ENCODE measurements at regions not wholly inside any gene's neighbourhood (a gene's known extent, or its start where the extent isn't known, plus 50 kb on each side); places are given as distances from the start of the nearest gene placed in this dataset.

DNA sequence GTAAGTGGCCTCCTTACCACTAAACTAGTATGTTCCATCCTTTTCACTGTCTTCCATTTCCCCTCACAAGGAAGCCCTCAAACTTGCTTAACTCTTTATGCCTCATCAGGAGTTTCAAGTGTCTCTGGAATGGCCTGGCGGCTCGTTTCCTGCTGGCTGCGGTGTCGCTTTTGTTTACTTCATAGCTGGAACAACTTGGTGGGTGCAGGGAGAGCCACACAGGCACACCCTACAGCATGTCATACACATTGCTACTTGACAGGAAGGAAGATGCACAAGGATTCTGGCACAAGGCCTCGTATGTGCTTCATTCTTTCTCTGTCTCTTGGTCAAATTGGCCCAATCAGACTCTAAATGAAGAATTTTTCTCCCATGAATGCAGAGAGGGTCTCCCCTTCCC is 488.3 kb downstream of the FOXO1 start:
- no peak overlapping the region for H3K4me3 ChIP-seq (replicated peaks in 1 of 4; ENCODE audit: control extremely low read depth in 1 of 4, insufficient read depth in 1 of 4, low read depth in 3 of 4, low read length in 4 of 4)
- H3K79me2 ChIP-seq (ENCODE audit: control insufficient read depth, insufficient read depth, low read length) = no peaks in the 10 kb centered on the region
- no peaks in the 10 kb centered on the region for H3K36me3 ChIP-seq (ENCODE audit: control insufficient read depth, insufficient read depth, low read length)
- peaks cover 2% of the 10 kb centered on the region for H3K27me3 ChIP-seq (ENCODE audit: control insufficient read depth, insufficient read depth, low read length)
- H2AFZ ChIP-seq (ENCODE audit: low read length) = no peak overlapping the region
- TF ChIP-seq CTCF (conservative IDR thresholded peaks at IDR 0.05 in 1 of 2, IDR thresholded peaks at IDR 0.05 in 1 of 2; ENCODE audit: low read depth in 1 of 2, low read length in 2 of 2) = no peak
- no peak for TF ChIP-seq EZH2 (IDR thresholded peaks at IDR 0.05; ENCODE audit: low read length, missing control alignments)
- no peak overlapping the region for H3K27ac ChIP-seq (ENCODE audit: insufficient read depth, low read length)
- H3K9ac ChIP-seq (ENCODE audit: insufficient read depth, low read length) = no peak overlapping the region
- H3K9me3 ChIP-seq (ENCODE audit: control insufficient read depth, insufficient read depth, low read depth, low read length) = no peaks in the 10 kb centered on the region
- no peaks in the 10 kb centered on the region for H4K20me1 ChIP-seq (ENCODE audit: control insufficient read depth, extremely low read depth, insufficient read depth, low read length)
- no peak overlapping the region for H3K4me2 ChIP-seq (ENCODE audit: extremely low read depth, insufficient read depth, low read length)
- no peaks in the 10 kb centered on the region for H3K4me1 ChIP-seq (ENCODE audit: control insufficient read depth, extremely low read depth, insufficient read depth, low read length)
- DNase-seq (ENCODE audit: low read depth in 2 of 2) = no peak

DNA sequence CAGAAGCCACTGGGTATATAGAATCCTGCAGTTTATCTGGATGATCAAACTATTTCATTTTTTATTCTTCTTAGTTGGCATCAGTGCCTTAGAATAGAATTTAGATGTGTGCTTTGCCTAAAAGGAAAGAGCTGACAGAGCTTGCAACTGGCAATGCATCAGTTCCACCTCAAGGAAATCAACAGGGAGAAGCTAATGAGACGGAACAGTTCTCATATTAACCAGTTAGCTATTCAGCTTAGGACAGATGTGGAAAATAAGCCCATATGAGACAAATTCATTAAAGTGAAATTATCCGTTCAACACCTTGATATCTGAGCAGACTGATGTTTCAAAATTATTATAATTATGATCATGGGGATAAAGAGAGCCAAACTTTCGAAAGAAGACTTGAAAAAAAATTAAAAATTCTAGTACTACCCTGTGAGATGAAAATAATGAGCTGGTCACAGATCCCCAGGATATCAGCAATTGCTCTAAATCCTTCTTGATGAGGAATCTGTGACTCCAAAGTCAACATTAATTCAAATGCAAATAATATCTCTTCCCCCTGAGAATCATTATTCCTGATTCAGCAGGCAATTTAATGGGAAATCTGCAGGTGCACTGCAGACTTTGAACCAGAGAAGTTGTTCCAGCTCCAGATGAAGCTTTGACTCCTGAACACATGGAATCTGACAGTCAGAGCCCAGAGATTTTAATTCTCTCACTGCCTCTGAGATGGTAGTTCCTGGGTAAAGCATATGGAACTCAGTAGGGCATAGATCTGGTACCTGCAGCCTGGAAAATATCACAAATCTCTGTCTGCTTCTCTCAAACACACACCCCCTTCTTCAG is 486.8 kb downstream of the FOXO1 start:
- no peaks in the 10 kb centered on the region for H3K4me1 ChIP-seq (ENCODE audit: control insufficient read depth, extremely low read depth, insufficient read depth, low read length)
- H3K9me3 ChIP-seq (ENCODE audit: control insufficient read depth, insufficient read depth, low read depth, low read length) = no peaks in the 10 kb centered on the region
- H3K27ac ChIP-seq (ENCODE audit: insufficient read depth, low read length) = no peak overlapping the region
- DNase-seq (ENCODE audit: low read depth in 2 of 2) = no peak
- H3K9ac ChIP-seq (ENCODE audit: insufficient read depth, low read length) = no peak overlapping the region
- H3K36me3 ChIP-seq (ENCODE audit: control insufficient read depth, insufficient read depth, low read length) = no peaks in the 10 kb centered on the region
- H4K20me1 ChIP-seq (ENCODE audit: control insufficient read depth, extremely low read depth, insufficient read depth, low read length) = no peaks in the 10 kb centered on the region
- H2AFZ ChIP-seq (ENCODE audit: low read length) = no peak overlapping the region
- peaks cover 2% of the 10 kb centered on the region for H3K27me3 ChIP-seq (ENCODE audit: control insufficient read depth, insufficient read depth, low read length)
- no peak overlapping the region for H3K4me3 ChIP-seq (replicated peaks in 1 of 4; ENCODE audit: control extremely low read depth in 1 of 4, insufficient read depth in 1 of 4, low read depth in 3 of 4, low read length in 4 of 4)
- no peaks in the 10 kb centered on the region for H3K79me2 ChIP-seq (ENCODE audit: control insufficient read depth, insufficient read depth, low read length)
- H3K4me2 ChIP-seq (ENCODE audit: extremely low read depth, insufficient read depth, low read length) = no peak overlapping the region
- no peak for TF ChIP-seq EZH2 (IDR thresholded peaks at IDR 0.05; ENCODE audit: low read length, missing control alignments)
- TF ChIP-seq CTCF (conservative IDR thresholded peaks at IDR 0.05 in 1 of 2, IDR thresholded peaks at IDR 0.05 in 1 of 2; ENCODE audit: low read depth in 1 of 2, low read length in 2 of 2) = no peak

DNA sequence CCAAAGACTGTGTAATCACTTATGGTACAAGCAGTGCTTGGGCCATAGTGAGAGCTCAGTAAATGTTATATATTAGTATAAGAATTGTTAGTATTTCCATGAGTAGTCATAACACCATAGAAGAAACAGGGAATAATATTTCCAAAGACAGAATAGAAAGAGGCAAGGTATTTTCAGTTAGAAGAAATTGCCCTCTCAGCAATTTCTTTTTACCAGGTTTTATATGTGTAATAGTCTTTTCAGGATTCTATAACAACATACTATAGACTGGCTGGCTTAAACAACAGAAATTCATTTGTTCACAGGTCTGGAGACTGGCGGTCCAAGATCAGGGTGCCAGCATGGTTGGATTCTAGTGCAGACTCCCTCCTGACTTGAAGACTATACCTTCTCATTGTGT is 485.7 kb downstream of the FOXO1 start:
- DNase-seq (ENCODE audit: low read depth in 2 of 2) = no peak
- no peak overlapping the region for H2AFZ ChIP-seq (ENCODE audit: low read length)
- H3K27ac ChIP-seq (ENCODE audit: insufficient read depth, low read length) = no peak overlapping the region
- H3K4me3 ChIP-seq (replicated peaks in 1 of 4; ENCODE audit: control extremely low read depth in 1 of 4, insufficient read depth in 1 of 4, low read depth in 3 of 4, low read length in 4 of 4) = no peak overlapping the region
- no peaks in the 10 kb centered on the region for H3K36me3 ChIP-seq (ENCODE audit: control insufficient read depth, insufficient read depth, low read length)
- H3K9ac ChIP-seq (ENCODE audit: insufficient read depth, low read length) = no peak overlapping the region
- no peaks in the 10 kb centered on the region for H3K9me3 ChIP-seq (ENCODE audit: control insufficient read depth, insufficient read depth, low read depth, low read length)
- no peaks in the 10 kb centered on the region for H3K4me1 ChIP-seq (ENCODE audit: control insufficient read depth, extremely low read depth, insufficient read depth, low read length)
- TF ChIP-seq CTCF (conservative IDR thresholded peaks at IDR 0.05 in 1 of 2, IDR thresholded peaks at IDR 0.05 in 1 of 2; ENCODE audit: low read depth in 1 of 2, low read length in 2 of 2) = no peak
- no peak for TF ChIP-seq EZH2 (IDR thresholded peaks at IDR 0.05; ENCODE audit: low read length, missing control alignments)
- H3K79me2 ChIP-seq (ENCODE audit: control insufficient read depth, insufficient read depth, low read length) = no peaks in the 10 kb centered on the region
- H3K27me3 ChIP-seq (ENCODE audit: control insufficient read depth, insufficient read depth, low read length) = peaks cover 2% of the 10 kb centered on the region
- H3K4me2 ChIP-seq (ENCODE audit: extremely low read depth, insufficient read depth, low read length) = no peak overlapping the region
- H4K20me1 ChIP-seq (ENCODE audit: control insufficient read depth, extremely low read depth, insufficient read depth, low read length) = no peaks in the 10 kb centered on the region

Data from fibroblast of lung (primary cell).